GM12865 (cell line): ENCODE measurements at regions not wholly inside any gene's neighbourhood (a gene's known extent, or its start where the extent isn't known, plus 50 kb on each side); places are given as distances from the start of the nearest gene placed in this dataset.

Experiments used
- DNase-seq: peaks from one replicate; pipeline ENCODE4 v3.0.0; 2010; ENCODE audit warnings: low read depth
- H3K4me3 ChIP-seq: 2 replicates; pipeline ENCODE4 v1.5.1; 2011; ENCODE audit warnings: mild to moderate bottlenecking, low read depth, low read length, control low read depth
- TF ChIP-seq, protein P1 (sequence below): IDR thresholded peaks from 2 replicates; pipeline ENCODE4 v1.5.1; 2011; ENCODE audit warnings: low read length, control low read depth, low read depth, inconsistent platforms; ENCODE audit not compliant: insufficient read depth; ENCODE audit errors: missing control alignments

DNA sequence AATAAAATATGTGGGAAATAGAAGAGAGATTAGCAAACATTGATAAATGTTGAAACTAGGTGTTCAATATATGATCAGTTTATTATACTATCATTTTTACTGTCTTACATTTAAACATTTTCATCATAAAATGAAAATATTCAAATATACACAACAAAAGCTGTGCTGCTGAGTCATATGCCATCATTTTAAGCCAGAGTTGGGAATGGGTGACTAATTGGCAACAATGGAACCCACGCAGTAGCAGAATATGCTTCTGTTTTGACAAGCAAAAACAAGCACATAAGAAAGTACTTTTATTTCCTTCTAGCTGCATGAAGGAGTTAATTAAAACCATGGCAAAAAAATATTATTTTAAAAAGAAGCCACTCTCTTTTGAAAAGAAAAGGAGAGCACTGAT is 340.0 kb upstream of the EDIL3 start:
- TF ChIP-seq, protein P1, sequence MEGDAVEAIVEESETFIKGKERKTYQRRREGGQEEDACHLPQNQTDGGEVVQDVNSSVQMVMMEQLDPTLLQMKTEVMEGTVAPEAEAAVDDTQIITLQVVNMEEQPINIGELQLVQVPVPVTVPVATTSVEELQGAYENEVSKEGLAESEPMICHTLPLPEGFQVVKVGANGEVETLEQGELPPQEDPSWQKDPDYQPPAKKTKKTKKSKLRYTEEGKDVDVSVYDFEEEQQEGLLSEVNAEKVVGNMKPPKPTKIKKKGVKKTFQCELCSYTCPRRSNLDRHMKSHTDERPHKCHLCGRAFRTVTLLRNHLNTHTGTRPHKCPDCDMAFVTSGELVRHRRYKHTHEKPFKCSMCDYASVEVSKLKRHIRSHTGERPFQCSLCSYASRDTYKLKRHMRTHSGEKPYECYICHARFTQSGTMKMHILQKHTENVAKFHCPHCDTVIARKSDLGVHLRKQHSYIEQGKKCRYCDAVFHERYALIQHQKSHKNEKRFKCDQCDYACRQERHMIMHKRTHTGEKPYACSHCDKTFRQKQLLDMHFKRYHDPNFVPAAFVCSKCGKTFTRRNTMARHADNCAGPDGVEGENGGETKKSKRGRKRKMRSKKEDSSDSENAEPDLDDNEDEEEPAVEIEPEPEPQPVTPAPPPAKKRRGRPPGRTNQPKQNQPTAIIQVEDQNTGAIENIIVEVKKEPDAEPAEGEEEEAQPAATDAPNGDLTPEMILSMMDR, result no peak
- DNase-seq, result no peak
- H3K4me3 ChIP-seq, result no peak overlapping the region

DNA sequence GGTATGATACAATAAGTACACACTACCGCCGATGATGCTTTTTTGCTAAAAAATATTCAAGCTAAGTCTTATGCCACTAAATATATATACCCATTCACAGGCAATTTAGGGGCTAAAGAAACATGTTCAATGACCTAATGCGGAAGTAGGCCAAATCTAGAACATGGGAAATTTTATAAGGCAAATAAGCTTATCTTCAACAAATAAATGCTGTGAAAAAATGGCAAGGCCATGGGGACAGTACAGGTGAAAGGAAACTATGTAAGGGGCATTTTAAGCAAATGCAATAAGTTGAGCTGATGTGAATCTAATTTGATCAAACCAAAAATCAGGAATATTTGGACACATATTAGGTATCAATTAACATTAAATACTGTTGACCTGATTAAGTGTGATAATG is 339.5 kb upstream of the EDIL3 start:
- TF ChIP-seq, protein P1, result no peak
- no peak for DNase-seq

DNA sequence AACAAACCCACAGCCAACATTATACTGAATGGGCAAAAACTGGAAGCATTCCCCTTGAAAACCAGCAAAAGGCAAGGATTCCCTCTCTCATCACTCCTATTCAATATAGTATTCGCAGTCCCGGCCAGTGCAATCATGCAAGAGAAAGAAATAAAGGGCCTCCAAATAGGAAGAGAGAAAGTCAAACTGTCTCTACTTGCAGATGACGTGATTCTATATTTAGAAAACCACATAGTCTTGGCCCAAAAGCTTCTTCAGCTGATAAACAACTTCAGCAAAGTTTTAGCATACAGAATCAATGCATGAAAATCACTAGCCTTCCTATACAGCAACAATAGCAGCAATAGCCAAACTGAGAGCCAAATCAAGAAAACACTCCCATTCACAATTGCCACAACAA is 333.7 kb upstream of the EDIL3 start:
- TF ChIP-seq, protein P1, result no peak
- no peak overlapping the region for H3K4me3 ChIP-seq

More for the DNA sequence above, 339.5 kb upstream of the EDIL3 start:
- H3K4me3 ChIP-seq, result no peak overlapping the region

DNA sequence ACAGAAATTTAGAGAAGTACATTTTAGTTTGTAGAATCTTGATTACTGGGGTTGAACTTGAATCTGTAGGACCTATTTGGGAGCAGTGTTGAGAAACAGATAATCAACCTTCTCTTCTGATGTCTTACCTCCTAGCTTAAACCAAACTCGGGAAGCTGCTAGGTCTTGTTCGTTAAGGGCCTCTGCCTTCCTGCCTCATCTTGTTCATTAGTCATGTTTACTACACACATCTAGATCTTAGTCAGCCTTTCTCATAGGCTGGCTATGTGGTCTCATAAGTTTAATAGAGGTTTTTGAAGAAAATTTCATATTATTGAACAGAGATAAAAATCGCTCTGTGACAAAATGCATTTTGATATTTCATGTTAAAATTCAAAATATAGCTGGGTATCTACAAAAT is 331.0 kb upstream of the EDIL3 start:
- H3K4me3 ChIP-seq, result no peak overlapping the region
- TF ChIP-seq, protein P1, result no peak
- no peak for DNase-seq

More for the DNA sequence above, 333.7 kb upstream of the EDIL3 start:
- no peak for DNase-seq

DNA sequence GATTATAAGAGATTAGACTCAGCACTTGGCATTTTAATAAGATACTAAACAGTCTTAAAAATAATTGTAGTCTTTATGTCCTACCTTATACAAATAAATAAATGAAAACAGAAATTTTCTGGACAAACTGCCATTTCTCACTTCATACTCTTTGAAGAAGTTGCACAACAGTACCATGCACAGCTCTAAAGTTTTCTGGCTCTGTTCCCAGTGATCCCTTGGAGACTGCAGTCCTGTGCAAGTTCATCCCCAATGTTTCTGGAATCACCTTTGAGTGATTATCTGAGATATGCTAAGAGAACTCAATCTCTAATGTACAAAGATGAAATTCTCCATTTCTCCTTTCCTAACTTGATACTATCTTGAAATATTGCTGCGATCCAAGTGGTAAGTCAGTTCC is 330.4 kb upstream of the EDIL3 start:
- DNase-seq, result no peak
- H3K4me3 ChIP-seq, result no peak overlapping the region
- TF ChIP-seq, protein P1, result no peak

DNA sequence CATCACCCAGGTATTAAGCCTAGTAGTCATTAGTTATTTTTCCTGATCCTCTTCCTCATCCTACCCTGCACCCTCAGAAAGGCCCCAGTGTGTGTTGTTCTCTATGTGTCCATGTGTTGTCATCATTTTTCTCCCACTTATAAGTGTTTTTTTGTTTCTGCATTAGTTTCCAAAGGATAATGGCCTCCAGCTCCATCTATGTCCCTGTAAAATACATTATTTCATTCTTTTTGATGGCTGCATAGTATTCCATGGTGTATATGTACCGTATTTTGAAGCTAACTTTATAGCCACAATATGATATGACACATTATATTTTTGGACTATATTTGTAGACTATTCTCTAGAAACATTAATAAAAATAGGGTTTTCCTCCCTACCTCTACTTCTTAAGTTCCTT is 324.4 kb upstream of the EDIL3 start:
- TF ChIP-seq, protein P1, result no peak
- DNase-seq, result no peak
- no peak overlapping the region for H3K4me3 ChIP-seq
